ENCODE measurements at regions not wholly inside any gene's neighbourhood (a gene's known extent, or its start where the extent isn't known, plus 50 kb on each side); places are given as distances from the start of the nearest gene placed in this dataset.
"Not testable (repeated sequence)": the region's sequence is repeated elsewhere in the genome, so short reads cannot be mapped to it uniquely, and the experiment has no call there.

DNA sequence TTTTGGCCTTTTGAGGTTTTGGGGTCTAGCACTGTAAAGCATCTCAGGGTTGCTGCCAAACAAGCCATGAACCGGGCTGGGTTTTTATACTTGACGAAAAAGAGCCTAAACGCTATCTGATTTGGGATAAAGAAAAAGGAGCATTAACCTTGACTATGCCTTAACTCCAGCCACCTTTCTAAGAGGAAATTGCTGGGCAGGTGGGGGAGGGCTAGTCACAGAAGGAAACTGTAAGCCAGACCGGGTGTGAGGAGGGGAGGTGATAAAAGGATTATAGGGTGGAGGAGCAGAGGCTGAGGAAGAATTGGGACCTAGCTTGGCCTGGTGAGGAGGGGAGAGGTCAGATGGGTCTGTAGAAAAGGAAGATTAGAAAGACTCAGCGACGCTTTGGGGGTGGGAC, 335.2 kb upstream of the HTR1E start:
- not testable (repeated sequence) for DNase-seq

DNA sequence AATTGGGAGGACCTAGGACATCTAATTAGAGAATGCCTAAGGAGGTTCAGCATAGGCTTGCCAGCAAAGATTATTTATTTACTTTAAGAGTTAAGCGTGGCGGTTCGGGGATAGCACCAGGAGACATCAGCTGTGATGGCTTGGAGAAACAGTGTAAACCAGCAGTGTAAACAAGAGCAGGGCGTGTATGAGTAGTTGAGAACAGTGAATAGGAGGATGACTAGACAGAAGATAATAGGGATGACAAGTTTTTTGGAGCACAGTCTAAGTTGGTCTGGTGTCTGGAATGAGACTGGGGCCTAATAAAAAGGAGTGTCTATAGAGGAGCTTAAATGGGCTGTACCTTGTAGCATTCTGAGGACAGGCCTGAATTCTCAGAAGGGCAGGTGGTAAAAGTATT, 338.4 kb upstream of the HTR1E start:
- DNase-seq, result not testable (repeated sequence)

DNA sequence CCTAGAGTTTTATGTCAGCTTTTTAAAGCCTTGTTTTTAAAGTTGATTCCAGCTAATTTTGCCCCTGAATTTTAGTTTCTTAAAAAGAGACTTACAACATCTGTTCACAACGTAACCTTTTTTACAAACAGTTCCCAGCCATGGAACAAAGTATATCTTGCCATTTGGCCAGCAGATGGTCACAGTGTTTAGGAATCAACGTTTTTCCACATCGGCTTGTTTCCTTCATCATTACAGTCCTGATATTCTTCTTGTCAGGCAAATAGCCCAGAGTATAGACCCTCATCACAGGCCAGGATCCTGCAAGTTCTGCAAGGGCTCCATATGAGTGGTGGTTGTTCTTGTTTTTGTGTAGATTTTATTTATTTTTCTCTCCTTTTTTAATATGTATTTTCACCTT, 341.7 kb upstream of the HTR1E start:
- DNase-seq, result no peak

DNA sequence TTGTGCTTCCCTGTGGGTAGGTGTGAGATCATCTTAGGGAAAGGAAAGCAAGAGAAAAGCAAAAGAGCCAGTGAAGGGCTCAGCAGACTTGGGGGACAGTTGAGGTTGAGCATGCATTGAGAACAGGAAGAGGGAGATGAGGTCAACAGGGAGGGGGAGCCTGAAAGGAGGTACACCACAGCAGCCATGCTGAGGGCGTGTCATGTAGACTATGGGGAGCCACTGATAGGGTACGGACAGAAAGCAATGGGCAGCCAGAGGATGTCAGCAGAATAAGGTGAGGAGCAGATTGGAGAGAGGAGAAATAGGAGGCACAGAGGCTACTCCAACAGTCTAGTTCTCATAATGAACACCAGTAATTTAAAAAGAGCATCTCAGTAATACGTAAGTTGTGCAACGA, 351.1 kb upstream of the HTR1E start:
- no peak for DNase-seq

DNA sequence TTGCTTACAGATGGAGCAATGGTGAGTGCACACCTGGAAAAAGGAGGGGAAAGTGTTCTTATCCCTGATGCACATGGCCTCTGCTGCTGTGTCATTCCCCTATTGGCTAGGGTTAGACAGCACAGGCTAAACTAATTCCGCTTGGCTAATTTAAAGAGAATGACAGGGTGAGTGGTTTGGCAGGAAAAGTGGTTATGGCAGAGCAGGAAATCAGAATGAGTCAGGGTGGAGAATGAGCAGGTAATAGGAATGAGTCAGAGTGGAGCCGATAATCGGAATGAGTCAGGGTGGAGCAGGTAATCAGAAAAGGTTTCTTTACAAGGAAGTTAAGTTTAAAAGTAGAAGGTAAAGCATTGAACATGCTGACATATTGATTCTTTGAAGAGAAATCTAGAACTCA, 355.5 kb upstream of the HTR1E start:
- DNase-seq, result no peak

DNA sequence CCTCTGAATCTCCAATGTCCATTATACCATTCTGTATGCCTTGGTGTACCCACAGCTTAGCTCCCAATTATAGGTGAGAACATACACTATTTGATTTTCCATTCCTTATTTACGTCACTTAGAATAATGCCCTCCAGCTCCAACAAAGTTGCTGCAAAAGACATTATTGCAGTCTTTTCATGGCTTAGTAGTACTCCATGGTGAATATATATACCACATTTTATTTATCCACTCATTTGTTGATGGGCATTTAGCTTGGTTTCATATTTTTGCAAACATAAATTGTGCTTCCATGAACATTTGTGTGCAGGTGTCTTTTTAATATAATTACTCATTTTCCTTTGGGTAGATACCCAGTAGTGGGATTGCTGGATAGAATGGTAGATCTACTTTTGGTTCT, 374.1 kb upstream of the HTR1E start:
- no peak for DNase-seq

DNA sequence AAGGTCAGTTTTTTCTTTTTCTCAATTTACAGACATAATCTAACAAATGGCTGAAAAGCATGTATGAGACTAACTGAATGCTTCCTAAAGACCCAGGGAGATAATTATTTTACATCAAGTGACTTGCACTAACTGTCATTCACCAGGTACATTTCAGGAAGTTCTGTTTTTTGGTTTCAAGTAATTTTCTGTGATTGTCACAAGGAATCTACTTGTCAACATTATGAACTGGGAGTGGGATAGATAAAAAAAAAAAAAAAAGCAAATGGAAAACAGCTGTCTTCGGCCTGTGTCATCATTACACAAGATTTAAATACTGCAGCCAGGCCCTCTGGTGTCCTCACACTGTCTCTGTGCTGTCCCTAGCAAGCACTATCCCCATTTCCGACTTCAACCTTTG, 379.0 kb upstream of the HTR1E start:
- DNase-seq, result no peak

DNA sequence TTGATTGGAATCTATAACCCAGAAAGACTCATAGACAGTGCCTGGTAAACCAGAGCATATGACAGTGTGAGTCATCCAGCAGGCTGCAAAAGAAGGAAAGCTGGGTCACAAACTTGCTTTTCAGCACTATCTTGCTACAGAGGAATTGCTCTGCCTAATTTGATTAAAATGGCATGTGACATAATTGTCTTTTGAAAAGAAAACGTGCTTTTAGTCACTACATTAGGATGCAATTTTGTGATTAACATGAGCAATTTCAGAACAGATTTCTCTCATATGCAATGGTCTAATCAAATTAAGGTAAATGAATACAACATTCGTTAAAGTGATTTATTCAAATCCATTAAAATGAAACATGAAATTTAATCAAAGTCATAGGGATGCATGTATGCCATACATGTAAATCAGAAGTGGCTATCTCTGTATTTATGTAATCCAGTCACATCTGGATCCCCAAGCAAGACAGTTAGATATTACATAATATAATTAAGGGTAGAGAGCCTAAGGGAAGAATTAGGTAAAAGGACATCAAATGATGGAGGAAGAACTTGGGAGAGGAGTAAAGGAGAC, 400.0 kb upstream of the HTR1E start:
- DNase-seq, result no peak

DNA sequence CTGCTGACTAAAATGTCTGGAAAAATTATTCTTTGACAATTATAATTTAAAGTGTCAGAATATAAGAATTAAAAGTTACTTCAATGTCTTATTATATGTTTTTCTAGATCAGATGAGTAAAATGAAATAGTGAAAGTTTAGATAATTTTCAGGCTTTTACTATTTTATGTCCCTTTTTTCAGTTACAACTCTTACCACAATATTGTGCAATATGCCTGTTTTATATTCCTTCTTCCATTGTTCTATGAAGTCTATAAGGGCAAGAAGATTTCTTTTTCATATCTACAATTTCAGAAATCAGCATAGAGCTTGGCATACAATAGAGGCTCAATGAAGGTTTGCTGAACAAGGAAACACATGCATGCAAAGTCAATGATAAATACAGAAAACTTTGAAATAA, 401.2 kb upstream of the HTR1E start:
- no peak for DNase-seq

DNA sequence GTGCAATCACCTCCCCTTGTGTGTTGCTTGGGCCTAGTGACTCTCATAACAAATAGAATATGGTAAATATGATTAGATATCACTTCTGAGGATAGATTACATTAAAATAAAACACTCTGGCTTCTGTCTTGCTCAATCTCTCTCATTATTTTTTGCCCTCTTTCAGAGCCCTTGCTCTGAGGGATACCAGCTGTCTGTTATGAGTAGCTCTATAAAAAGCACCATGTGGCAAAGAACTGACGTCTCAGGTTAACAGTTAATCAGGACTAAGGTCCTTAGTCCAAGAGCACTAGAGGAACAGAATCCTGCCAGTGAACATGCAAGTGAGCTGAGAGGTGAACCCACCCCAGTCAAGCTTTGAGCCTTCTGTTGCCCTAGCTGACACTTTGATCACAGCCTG, 402.2 kb upstream of the HTR1E start:
- no peak for DNase-seq

DNA sequence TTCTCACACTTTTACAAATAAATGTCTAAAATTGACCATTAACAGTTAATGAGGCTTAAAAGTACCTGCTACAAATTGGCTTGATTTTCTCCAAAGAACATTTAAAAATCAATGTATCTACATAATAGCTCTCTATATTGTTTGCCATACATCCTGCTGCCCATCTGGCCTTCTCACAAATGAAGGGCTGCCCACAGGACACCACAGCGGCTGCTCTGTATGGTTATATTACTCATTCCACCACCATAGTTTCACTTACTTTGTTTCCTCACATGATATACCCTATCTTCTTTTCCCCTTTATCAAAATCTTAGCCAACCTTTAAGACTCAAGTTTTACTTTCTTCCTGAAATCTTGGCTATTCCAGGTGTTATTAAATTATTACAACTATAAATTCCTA, 407.7 kb upstream of the HTR1E start:
- DNase-seq, result no peak

DNA sequence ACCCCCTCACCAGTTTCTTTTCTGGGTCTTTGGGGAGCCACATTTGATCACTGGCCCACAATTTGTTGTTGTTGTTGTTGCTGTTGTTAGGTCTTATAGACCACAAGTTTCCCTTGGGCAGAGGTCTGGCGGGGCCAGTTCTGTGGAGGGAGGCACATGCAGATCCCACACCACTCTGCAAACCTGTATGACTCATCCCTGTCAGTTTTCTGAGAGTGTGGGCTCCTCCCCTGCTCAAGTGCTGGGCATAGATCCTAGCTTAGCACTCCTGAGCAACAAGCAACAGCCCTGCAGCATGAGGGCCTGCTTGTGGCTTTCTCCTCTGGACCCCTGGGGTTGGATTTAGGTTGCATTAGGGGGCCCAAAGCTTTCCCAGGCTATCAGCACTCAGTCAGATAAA, 411.1 kb upstream of the HTR1E start:
- no peak for DNase-seq

DNA sequence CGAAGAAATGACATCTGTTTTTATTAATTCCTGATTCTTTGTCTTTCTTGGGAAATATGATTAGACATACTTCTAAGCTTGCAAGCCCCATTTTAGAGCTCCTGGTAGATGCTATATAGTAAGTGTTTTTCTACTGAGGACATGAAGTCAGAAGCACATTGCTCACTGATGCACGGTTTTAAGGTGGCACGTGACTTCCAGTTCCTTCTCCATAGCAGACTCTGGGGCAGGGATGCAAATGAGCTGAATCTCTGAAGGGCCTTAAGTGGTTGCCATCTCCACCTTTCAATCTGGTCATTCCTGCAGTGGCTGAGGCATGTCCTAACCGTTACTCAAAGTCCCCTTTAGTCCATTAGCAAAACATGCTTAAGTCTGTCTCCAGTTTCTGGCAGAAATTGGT, 421.2 kb upstream of the HTR1E start:
- DNase-seq, result no peak

DNA sequence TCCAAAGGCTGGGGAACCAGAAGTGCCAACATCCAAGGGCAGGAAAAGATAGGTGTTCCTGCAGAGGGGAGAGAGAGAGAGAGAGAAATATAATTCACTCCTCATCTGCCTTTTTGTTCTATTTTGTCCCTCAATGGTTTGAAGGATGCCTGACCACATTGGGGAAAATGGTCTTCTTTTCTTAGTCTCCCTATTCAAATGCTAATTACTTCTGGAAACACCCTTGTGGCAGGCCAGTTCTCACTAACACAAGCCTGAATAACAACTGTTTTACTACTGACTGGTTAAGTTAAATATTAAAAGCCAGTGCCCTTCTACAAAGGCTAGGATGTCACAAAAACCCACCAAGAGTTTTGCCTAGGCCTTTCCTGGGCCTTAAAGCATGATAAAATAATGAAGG, 425.4 kb upstream of the HTR1E start:
- no peak for DNase-seq

DNA sequence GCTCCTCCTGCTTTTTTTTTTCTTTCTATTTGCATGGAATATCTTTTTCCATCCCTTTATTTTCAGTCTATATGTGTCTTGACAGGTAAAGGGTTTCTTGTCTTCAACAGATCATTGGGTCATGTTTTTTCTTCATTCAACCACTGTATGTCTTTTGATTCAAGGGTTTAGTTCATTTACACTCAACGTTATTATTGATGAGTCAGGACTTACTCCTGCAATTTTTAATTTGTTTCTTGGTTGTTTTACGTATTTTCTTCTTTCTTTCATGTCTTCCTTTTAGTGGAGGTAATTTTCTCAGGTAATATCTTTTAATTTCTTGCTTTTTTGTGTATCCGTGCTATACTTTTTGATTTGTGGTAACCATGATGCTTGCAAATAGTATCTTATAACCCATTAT, 429.1 kb upstream of the HTR1E start:
- no peak for DNase-seq

DNA sequence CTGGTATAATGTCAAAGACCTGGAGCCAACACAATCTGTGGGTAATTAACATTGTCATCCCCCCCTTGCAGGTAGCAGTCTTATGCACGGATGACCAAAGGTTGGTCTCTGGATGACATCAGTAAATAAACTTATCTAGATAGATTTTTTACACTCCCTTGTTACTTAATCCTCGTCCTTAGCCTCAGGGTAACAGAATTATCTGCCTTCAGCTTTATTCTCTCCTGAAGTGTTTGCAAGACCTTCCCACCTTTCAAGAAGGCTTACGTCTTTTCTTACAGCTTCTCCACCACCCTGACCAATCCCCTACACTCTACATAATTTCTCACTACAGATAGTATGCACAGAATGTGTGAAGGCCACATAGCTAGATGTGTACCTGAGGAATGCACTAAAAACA, 434.8 kb upstream of the HTR1E start:
- DNase-seq, result no peak

DNA sequence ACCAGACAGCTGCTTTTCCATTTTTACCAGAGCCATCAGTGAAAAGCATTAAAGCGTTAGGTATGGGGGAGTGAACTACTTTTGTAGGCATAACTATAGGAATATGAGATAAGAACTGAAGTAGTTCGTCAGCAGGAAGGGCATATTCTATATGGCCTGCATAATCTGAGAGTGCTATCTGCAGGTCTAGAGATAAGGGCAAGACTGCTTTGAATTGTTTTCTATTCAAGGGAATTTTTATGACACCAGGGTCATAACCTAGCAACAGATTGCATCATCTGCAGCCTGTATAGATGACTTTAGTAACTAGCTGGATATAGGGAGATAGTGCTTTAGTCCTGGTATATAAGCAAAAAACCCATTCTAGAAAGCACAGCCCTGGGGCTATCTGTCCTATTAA, 437.3 kb upstream of the HTR1E start:
- no peak for DNase-seq

DNA sequence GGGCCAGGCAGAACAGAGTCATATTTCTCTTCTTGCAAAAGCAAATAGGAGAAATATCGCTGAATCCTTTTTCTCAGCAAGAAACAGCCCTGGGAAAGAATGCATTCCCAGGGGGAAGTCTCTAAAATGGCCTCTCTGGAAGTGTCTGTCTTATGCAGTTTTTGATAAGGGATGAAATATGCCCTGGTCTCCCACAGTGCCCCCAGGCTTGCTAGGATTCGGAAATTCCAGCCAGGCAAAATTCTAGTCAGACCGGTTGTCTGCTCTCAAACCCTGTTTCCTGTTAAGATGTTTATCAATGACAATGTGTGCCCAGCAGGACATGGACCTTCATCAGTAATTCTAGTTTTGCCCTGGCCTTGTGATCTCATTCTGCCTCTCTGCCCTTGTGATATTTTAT, 448.3 kb upstream of the HTR1E start:
- DNase-seq, result not testable (repeated sequence)

DNA sequence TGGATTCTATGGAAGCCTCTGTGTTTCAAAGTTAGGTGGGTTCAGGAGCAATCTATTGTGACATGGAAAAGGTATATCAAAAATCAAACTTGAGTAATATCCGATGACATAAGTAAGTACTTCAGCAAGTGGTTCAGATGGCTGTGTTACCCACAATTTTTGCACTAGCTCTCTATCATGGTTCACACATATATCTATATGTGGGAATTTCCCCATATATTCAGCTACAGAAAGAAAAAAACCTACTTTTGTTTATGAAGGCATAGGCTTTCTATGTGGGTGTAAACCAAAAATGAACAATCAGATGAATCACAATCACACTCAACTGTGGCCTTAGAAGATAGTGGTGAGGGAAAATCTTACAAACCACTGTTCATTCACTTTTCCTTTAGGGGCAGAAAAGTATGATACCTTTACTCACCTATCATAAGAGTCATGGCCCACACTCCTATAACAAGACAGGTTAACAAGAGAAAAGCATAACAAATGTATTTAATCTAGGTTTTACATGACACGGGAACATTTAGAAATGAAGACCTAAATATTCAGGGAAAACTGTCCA, 449.6 kb upstream of the HTR1E start:
- DNase-seq, result no peak

DNA sequence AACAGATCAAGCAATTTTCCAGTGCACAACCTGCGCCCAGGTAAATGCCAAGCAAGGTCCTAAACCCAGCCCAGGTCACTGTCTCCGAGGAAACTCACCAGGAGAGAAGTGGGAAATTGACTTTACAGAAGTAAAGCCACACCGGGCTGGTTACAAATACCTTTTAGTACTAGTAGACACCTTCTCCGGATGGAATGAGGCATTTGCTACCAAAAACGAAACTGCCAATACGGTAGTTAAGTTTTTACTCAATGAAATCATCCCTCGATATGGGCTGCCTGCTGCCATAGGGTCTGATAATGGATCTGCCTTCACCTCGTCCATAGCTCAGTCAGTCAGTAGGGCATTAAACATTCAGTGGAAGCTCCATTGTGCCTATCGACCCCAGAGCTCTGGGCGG, 459.0 kb upstream of the HTR1E start:
- DNase-seq, result not testable (repeated sequence)

DNA sequence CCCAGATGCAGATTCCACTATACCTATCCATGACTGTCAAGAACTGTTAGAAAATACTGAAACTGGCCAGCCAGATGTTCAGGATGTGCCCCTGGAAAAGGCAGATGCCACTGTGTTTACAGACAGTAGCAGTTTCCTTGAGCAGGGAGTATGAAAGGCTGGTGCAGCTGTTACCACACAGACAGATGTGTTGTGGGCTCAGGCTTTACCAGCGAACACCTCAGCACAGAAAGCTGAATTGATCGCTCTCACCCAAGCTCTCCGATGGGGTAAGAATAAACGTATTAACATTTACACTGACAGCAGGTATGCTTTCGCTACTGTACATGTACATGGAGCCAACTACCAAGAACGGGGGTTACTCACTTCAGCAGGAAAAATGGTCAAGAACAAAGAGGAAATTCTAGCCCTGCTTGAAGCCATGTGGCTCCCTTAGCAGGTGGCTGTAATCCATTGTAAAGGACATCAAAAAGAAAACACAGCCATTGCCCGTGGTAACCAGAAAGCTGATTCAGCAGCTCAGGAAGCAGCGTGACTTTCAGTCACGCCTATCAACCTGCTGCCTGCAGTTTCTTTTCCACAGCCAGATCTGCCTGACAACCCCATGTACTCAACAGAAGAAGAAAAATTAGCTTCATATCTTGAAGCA, 459.7 kb upstream of the HTR1E start:
- no peak for DNase-seq

DNA sequence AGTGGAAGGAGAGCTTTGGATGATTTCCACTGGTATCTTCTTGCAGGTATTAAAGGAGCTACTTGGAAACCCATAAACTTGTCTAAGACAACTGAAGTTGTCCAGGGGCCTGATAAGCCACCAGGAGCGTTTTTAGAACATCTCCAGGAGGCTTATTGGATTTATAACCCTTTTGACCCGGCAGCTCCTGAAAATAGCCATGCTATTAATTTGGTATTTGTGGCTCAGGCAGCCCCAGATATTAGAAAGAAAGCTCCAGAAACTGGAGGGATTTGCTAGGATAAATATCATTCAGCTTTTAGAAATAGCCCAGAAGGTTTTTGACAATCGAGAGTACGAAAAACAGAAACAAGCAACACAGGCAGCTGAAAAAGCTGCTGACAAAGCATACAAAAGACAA, 461.0 kb upstream of the HTR1E start:
- no peak for DNase-seq

DNA sequence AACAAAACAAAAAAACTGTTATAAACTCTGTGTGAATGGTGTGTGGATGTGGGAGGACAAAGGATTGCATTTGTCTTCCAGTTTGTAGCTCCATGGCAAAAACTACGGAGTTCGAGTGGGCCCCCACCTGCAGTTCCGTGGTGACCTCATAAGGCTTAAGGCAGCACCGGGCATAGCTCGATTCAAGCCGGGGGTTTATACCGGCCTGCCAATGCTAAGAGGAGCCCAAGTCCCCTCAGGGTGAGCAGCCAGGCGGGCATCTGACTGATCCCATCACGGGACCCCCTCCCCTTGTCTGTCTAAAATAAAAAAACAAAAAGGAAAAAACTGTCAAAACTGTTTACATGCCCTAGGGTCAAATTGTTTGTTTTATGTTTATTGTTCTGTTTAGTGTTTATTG, 463.2 kb upstream of the HTR1E start:
- DNase-seq, result no peak

DNA sequence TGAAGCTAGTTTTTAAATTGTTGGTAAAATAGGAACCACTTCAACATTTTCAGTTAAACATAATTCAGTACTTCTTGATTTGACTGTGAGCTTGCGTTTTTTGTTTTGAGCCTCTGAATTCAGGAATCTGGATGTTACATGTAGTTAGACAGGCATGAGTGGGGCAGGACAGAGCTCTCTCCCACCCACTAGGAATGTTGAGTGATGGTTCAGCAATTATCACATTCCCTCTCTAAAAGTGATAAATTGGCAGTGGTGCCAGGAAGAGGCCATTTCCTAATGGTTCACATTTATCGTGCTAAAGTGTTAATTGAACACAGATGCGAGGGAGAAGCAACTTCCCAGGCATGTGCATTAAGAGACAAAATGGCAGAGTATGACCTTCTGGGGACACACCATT, 465.5 kb upstream of the HTR1E start:
- DNase-seq, result no peak

DNA sequence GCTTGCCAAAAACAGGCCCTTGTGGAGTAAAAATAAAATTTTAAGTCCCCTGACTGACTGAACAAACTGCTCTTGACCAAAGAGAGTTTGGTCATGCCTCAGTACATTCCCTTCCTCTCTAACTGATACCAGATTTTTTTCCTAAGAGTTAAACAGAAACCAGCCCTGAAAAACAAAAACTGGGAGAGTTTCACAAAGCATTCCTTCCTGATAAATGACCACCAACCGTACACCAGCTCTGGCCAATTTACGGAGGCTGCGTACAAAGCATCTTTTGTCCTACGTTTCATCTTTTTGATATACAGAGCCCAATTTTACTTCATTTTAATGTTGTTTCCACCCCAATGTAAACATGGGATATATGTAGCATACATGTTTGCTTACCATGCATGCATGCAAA, 477.4 kb upstream of the HTR1E start:
- no peak for DNase-seq
